ENCODE measurements at regions not wholly inside any gene's neighbourhood (a gene's known extent, or its start where the extent isn't known, plus 50 kb on each side); places are given as distances from the start of the nearest gene placed in this dataset.

DNA sequence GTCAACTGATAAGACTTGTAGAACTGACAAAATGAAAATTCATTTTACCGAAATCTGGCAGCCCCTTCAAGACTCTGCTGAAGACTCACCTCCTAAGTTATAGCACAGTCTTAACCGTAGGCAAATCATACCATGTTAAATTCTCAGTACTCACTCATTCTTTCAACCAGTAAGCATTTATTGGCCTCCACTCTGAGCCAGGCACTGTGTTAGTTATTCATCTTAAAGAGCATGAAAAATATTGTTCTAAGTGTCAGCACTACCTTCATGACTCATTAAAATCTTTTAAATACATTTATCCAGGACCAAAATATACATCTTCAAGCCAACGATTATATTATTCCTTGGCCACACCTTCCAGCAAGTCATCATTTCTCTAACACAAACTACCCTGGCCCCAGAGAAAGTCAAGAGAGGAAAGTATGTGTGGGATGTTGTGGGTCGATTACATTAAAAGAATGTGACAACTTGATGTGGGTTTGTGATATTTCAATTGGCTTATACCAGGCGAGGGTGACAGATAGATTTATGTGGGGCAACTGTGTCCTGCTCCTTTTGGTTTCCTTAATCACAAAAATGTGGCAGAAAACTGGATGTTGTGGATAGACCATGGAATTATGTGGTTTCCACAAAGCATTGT, 55.0 kb downstream of the TMEM30B start:
- DNase-seq: no peak

DNA sequence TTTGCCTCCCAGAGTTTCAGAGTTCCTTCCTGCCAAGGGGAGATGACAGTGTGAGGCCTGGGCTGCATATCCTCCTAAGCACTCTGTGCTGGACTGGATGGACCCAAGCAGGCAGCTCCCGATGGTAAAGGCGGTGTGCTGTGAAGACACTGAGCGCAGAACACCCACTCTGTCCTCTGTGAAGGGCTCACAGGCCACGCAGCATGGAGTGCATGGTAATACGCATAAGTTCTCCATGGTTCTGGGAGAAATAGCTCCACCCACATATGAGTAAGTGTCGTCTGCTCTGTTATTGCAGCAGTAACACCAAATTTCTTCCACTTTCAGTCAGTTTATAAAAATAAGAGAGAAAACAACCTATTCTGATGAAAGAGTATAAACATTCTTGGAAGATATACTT, 55.8 kb downstream of the TMEM30B start:
- DNase-seq: no peak

GRCh38 chr14:61223552-61223951, 57.6 kb downstream of the TMEM30B start:
- DNase-seq: no peak

GRCh38 chr14:61222388-61222787, 58.8 kb downstream of the TMEM30B start:
- no peak for DNase-seq

GRCh38 chr14:61221906-61222305, 59.2 kb downstream of the TMEM30B start:
- no peak for DNase-seq

- no peak for DNase-seq
Observed at GRCh38 chr14:61219673-61220072, 61.5 kb downstream of the TMEM30B start.

- DNase-seq: no peak
Observed at GRCh38 chr14:61219256-61219655, 61.9 kb downstream of the TMEM30B start.

- DNase-seq: no peak
Observed at GRCh38 chr14:61218767-61219166, 62.4 kb downstream of the TMEM30B start.

DNA sequence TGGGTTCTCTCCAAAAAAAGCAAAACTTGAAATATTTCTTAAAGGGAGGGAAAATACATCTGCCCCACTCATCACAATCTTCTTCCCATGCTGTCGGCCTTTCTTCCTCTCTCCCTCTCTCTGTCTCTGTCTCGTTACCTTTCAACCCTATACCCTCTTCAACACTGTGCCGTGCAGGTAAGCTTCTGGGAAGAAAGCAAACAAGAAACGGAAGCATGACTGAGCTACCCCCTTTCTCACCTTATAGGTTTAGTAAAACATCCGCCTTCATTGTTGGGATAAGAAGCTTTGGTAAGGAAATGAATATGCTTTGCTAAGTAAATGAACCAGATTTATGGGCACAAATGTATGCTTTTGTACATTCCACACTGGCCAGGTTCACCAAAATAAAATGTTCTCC, 63.0 kb downstream of the TMEM30B start:
- no peak for DNase-seq

GRCh38 chr14:61217516-61217915, 63.6 kb downstream of the TMEM30B start:
- DNase-seq: no peak

- DNase-seq: no peak
Observed at GRCh38 chr14:61215222-61216020, 65.7 kb downstream of the TMEM30B start.

DNA sequence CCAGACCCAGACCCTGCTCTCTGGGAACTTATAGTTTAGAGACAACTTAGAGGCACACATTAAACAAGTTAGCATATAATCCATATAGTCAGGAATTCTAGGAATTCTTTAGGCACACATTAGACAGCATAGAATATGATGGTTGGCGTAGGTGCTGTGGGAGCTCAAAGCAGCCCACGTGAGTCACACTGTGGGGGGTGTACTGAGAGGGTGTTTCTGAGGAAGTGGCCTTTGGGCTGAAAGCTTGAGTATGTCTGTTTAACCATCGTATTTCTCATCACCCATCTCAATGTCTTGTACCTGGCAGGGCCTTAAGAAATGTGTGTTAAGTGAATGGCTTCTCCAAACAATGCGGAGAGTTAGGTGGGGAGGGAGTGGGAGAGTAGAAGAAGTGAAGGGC, 67.2 kb downstream of the TMEM30B start:
- DNase-seq: no peak

GRCh38 chr14:61213191-61213621, 67.9 kb downstream of the TMEM30B start:
- no peak for DNase-seq

DNA sequence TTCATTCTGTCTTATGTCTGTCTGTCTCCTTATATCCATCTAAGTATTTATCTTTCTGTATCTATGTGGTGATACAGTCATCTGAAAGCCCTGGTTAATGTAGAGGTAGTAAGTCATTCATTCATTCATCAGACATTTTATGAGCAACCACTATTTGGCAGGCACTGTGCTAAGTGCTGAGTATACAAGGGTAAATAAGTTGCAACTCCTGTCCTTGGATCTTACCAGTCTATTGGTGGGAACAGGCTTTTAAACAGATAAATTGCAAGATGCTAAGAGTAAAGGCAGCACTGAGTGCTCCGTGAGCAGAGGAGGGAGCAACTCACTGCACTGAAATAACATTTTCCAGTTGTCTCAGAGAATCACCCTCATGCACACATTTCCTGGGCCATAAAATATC, 68.6 kb downstream of the TMEM30B start:
- no peak for DNase-seq

DNA sequence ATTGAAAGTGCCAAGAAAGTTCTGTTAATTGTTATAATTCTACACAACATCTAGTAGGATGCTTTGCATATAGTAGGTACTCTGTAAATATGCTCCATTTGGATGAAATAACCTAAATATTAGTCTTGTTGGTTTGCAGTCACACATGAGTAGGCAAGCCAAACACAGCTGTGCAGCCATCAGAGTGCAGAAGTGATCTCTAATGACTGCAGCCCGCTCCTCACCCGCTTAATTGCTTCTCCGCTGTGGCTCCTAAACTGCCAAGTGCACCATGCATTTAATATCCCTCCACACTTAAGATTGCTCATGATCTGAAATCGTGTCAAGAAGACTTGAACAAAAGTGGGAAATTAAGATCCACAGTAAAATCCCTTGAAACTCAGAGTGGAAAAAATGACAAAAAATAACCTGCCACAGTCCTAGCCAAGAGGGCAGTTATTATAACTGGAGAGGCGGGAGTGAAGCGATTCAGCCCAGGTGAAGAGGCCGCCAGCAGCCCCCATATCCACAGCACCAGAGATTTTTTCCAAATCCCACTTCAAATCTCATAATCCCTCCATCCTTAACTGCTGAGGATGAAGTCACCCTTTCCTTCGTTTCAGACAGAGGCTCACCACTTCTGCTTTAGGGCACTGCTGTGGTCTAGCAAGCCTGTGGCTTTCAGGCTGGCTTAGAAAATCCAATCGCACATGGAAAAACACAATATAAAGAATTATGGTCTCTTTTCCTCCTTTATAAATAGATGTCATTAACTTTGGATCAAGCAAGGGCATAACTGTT, 69.5 kb downstream of the TMEM30B start:
- DNase-seq: peak; percentile 99

DNA sequence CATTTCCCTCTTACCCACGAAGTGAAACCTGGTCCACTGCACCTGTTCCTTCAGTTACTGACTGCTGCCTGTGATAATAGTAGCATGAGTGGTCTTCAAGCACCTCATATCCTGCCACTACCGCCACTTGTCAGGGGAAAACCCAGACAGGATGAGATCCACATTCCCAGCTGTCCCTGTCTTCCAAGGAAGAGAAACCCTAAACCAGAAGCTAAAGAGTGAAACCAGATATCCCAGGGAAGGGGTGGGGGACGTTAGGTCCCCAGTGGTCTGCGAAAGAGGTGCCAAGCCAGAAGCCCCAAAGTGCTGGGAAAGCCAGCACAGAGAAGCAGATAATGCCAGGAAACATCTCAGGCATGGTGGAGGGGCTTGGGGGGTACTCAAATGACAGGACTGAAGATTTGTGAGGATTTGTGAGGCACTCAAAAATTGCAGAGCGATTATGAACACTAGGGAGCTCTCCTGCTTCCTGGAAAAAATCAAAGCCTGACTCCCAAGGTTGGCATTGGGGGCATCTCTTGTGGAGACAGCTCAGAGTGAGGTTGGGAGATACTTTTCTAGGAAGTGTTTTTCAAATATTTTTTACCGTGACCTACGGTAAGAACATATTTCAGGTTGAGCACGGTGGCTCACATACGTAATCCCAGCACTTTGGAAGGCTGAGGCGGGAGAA, 77.9 kb downstream of the TMEM30B start:
- DNase-seq: peak; percentile 97

DNA sequence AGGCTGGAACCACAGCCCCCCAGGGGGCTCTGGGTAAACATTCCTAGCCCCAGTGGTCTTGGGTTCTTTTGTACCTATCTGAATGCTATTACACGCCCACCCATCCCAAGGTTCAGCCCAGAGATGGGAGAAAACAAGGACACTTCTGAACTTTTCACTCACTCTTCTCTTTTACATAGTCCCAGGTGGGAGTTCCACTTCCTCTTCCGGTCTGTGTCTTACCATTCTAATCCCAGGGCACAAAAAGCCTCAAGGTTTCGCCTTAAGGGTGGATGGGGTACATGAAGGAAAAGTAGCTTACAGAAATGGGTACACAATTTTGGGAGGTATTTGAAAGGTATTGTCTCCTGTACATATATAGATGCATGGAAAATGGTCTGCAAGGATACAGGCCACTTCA, 79.0 kb downstream of the TMEM30B start:
- no peak for DNase-seq

GRCh38 chr14:61201171-61201570, 80.0 kb downstream of the TMEM30B start:
- no peak for DNase-seq

DNA sequence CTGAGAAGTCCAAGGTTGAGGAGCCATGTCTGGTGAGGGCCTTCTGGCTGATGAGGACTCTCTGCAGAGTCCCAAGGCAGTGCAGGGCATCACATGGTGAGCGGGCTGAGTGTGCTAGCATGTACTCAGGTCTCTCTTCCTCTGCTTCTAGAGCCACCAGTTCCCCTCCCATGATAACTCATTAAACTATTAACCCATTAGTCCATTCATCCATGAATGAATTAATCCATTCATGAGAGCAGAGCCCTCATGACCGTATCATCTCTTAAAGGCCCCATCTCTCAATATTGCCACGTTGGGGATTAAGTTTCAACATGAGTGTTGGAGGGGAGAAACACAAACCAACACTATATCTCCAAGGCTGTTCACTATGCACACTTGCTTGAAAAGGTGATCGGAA, 83.7 kb downstream of the TMEM30B start:
- no peak for DNase-seq

- peak; percentile 45 for DNase-seq
Observed at GRCh38 chr14:61196792-61197191, 84.3 kb downstream of the TMEM30B start.

GRCh38 chr14:61196034-61196433, 85.1 kb downstream of the TMEM30B start:
- DNase-seq: no peak

DNA sequence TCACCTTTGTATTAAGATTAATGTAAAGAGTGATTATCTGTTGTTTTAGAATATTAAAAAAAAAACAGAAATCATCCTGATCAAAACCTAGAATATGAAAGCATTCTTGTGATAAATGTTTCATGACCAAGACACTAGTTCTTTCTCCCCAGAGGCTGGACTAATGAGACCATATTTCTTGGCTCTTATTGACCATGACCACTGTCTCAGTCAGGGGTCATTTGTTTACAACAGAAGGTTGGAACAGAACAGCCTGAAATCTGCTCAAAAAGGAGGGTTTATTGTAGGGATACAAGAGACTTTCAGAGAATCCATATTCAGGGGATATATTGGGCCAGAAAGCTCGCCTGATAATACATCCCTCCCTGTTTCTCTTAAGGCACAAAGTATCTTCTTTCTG, 87.7 kb downstream of the TMEM30B start:
- DNase-seq: peak; percentile 32

DNA sequence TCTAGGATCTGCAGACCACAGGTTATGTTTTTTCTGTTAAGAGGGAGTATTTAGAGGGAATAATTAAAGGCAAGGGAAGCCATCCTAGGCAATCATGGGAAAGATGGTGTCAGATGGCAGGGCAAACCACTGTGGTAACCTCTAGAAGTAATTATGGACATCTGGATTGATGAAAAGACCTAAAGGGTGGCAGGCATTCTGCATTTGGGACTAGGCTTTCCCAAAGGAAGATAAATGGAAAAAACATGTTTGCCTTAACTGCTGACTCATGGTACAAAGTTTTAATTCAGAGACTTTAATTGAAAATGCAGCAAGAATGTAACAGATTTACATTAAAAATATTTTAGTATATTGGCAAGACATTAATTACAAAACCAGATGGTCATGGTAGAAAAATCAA, 88.1 kb downstream of the TMEM30B start:
- no peak for DNase-seq

Measured in NCI-H1092 treated with DMSO at 0.1 percent for 48 hours (cell line).